GM19372 (cell line): ENCODE measurements at regions not wholly inside any gene's neighbourhood (a gene's known extent, or its start where the extent isn't known, plus 50 kb on each side); places are given as distances from the start of the nearest gene placed in this dataset.

Experiments used
- ATAC-seq: cut with Tn5 transposase; IDR thresholded peaks from one replicate; pipeline ENCODE4 v1.9.1; 2021; ENCODE audit warnings: mild to moderate bottlenecking, low read depth, moderate library complexity; ENCODE audit not compliant: unreplicated experiment

GRCh38 chr2:155218945-155219344 lies 520.5 kb downstream of the KCNJ3 start:
- ATAC-seq: peak; percentile 41

- ATAC-seq: peak; percentile 20
These were observed 519.9 kb downstream of the KCNJ3 start for GRCh38 chr2:155218292-155218924.

GRCh38 chr2:155215037-155215707 lies 516.7 kb downstream of the KCNJ3 start:
- ATAC-seq: no peak

GRCh38 chr2:155209696-155210450 lies 511.4 kb downstream of the KCNJ3 start:
- no peak for ATAC-seq

- ATAC-seq: no peak
These were observed 504.7 kb downstream of the KCNJ3 start for GRCh38 chr2:155203178-155203577.

GRCh38 chr2:155200753-155201152 lies 502.3 kb downstream of the KCNJ3 start:
- ATAC-seq: no peak

GRCh38 chr2:155190342-155190741 lies 491.8 kb downstream of the KCNJ3 start:
- ATAC-seq: no peak

- no peak for ATAC-seq
These were observed 480.4 kb downstream of the KCNJ3 start for GRCh38 chr2:155178921-155179320.

- no peak for ATAC-seq
These were observed 477.9 kb downstream of the KCNJ3 start for GRCh38 chr2:155176345-155176744.

- ATAC-seq: no peak
These were observed 470.8 kb downstream of the KCNJ3 start for GRCh38 chr2:155169317-155169716.

GRCh38 chr2:155162494-155162893 lies 464.0 kb downstream of the KCNJ3 start:
- no peak for ATAC-seq

- ATAC-seq: no peak
These were observed 462.8 kb downstream of the KCNJ3 start for GRCh38 chr2:155161314-155161713.

GRCh38 chr2:155157711-155158110 lies 459.2 kb downstream of the KCNJ3 start:
- ATAC-seq: no peak

- ATAC-seq: no peak
These were observed 458.6 kb downstream of the KCNJ3 start for GRCh38 chr2:155157065-155157464.

- no peak for ATAC-seq
These were observed 453.4 kb downstream of the KCNJ3 start for GRCh38 chr2:155151945-155152344.

- no peak for ATAC-seq
These were observed 453.0 kb downstream of the KCNJ3 start for GRCh38 chr2:155151472-155151871.

- ATAC-seq: peak; percentile 93
These were observed 447.3 kb downstream of the KCNJ3 start for GRCh38 chr2:155145758-155146229.

GRCh38 chr2:155141418-155141817 lies 442.9 kb downstream of the KCNJ3 start:
- ATAC-seq: no peak

- no peak for ATAC-seq
These were observed 427.2 kb downstream of the KCNJ3 start for GRCh38 chr2:155125585-155126230.

- ATAC-seq: no peak
These were observed 417.4 kb downstream of the KCNJ3 start for GRCh38 chr2:155115846-155116245.

GRCh38 chr2:155111070-155111469 lies 412.6 kb downstream of the KCNJ3 start:
- no peak for ATAC-seq
